LHCN-M2 (cell line): ENCODE measurements at regions not wholly inside any gene's neighbourhood (a gene's known extent, or its start where the extent isn't known, plus 50 kb on each side); places are given as distances from the start of the nearest gene placed in this dataset.
"Not testable (repeated sequence)": the region's sequence is repeated elsewhere in the genome, so short reads cannot be mapped to it uniquely, and the experiment has no call there.

Experiments used
- DNase-seq: peaks from one replicate; pipeline ENCODE4 v3.0.0-alpha.2; 2012; ENCODE audit warnings: low read depth

- no peak for DNase-seq
Measured at GRCh38 chr6:134434019-134434942, 116.4 kb upstream of the SGK1 start.

GRCh38 chr6:134432036-134432435 lies 114.1 kb upstream of the SGK1 start:
- no peak for DNase-seq

GRCh38 chr6:134431421-134431859 lies 113.5 kb upstream of the SGK1 start:
- DNase-seq: peak; percentile 38

GRCh38 chr6:134429861-134430380 lies 112.0 kb upstream of the SGK1 start:
- no peak for DNase-seq

- no peak for DNase-seq
Measured at GRCh38 chr6:134427721-134428120, 109.8 kb upstream of the SGK1 start.

GRCh38 chr6:134426623-134427022 lies 108.7 kb upstream of the SGK1 start:
- DNase-seq: no peak

GRCh38 chr6:134425917-134426316 lies 108.0 kb upstream of the SGK1 start:
- not testable (repeated sequence) for DNase-seq

GRCh38 chr6:134425513-134425912 lies 107.6 kb upstream of the SGK1 start:
- peak; percentile 30 for DNase-seq

- no peak for DNase-seq
Measured at GRCh38 chr6:134424798-134425170, 106.9 kb upstream of the SGK1 start.

- no peak for DNase-seq
Measured at GRCh38 chr6:134424165-134424797, 106.4 kb upstream of the SGK1 start.

GRCh38 chr6:134422426-134423231 lies 104.7 kb upstream of the SGK1 start:
- DNase-seq: peak; percentile 98

GRCh38 chr6:134421501-134421900 lies 103.6 kb upstream of the SGK1 start:
- DNase-seq: peak; percentile 64

- DNase-seq: peak; percentile 62
Measured at GRCh38 chr6:134420614-134421181, 102.8 kb upstream of the SGK1 start.

GRCh38 chr6:134419716-134420115 lies 101.8 kb upstream of the SGK1 start:
- DNase-seq: no peak

- DNase-seq: peak; percentile 11
Measured at GRCh38 chr6:134416418-134417154, 98.7 kb upstream of the SGK1 start.

GRCh38 chr6:134415656-134416055 lies 97.7 kb upstream of the SGK1 start:
- DNase-seq: no peak

GRCh38 chr6:134415194-134415593 lies 97.3 kb upstream of the SGK1 start:
- no peak for DNase-seq

GRCh38 chr6:134414793-134415192 lies 96.9 kb upstream of the SGK1 start:
- DNase-seq: no peak

GRCh38 chr6:134413241-134413643 lies 95.3 kb upstream of the SGK1 start:
- no peak for DNase-seq

- DNase-seq: no peak
Measured at GRCh38 chr6:134410541-134410940, 92.6 kb upstream of the SGK1 start.

- DNase-seq: no peak
Measured at GRCh38 chr6:134407791-134408190, 89.9 kb upstream of the SGK1 start.
